ENCODE measurements at regions not wholly inside any gene's neighbourhood (a gene's known extent, or its start where the extent isn't known, plus 50 kb on each side); places are given as distances from the start of the nearest gene placed in this dataset.

GRCh38 chr3:66577426-66578203 is 76.8 kb upstream of the LRIG1 start:
- TF ChIP-seq POLR2A (IDR thresholded peaks at IDR 0.05; ENCODE audit: low read depth, low read length) = no peak
- no peak for TF ChIP-seq POLR2AphosphoS5 (IDR thresholded peaks at IDR 0.05; ENCODE audit: low read depth, low read length)

All from GM12892 (cell line).